Left ventricle myocardium superior (tissue), 1 donor: ENCODE measurements at regions not wholly inside any gene's neighbourhood (a gene's known extent, or its start where the extent isn't known, plus 50 kb on each side); places are given as distances from the start of the nearest gene placed in this dataset.
"Not testable (repeated sequence)": the region's sequence is repeated elsewhere in the genome, so short reads cannot be mapped to it uniquely, and the experiment has no call there.

ENCODE experiments used
- ATAC-seq: fragments of 200-7000 bp; cut with Tn5 transposase; one replicate; pipeline ENCODE4 v1.9.1; 2020; ENCODE audit warnings: mild to moderate bottlenecking, moderate library complexity
- DNase-seq: peaks from one replicate; pipeline ENCODE4 v3.0.0-alpha.2; 2020
- intact Hi-C: fragments of 100-400 bp; cut with micrococcal nuclease; formaldehyde crosslinking; loops from one replicate; pipeline ENCODE4 v1.11.0; 2022
- donor health status: DM: no; HTN: yes; CAD: no; lungs with severe emphysema.

DNA sequence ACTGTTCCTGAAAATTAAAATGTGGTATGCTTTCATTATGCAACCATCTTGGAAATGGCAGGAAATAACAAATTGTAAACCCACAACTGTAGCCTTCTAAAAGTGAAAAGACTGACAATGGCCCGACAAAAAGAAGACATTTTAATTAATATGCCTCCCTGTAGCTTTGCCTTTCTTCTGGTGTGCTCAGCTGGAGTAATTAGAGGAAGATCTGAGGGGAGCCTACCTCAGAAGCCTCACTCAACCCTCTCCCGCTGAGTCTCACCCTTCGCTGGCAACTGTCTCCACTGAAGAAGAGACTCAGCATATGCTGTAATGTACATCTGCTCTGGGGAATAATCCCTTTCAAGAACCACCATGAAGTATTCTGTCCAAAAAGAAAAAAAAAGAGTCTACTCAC, 104.7 kb upstream of the SETMAR start:
- intact Hi-C loops: no loop called here
- ATAC-seq: no peak
- no peak for DNase-seq

DNA sequence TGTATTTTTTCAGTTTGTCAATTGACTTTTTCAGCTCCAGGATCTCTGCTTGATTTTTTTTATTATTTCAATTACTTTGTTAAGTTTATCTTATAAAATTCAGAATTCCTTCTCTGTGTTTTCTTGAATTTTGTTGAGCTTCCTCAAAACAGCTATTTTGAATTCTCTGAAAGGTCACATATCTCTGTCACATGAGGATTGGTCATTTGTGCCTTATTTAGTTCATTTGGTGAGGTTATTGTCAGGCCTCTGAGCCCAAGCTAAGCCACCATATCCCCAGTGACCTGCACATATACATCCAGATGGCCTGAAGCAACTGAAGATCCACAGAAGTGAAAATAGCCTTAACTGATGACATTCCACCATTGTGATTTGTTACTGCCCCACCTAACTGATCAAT, 98.4 kb upstream of the SETMAR start:
- ATAC-seq, DNase-seq, intact Hi-C loops: not testable (repeated sequence)

DNA sequence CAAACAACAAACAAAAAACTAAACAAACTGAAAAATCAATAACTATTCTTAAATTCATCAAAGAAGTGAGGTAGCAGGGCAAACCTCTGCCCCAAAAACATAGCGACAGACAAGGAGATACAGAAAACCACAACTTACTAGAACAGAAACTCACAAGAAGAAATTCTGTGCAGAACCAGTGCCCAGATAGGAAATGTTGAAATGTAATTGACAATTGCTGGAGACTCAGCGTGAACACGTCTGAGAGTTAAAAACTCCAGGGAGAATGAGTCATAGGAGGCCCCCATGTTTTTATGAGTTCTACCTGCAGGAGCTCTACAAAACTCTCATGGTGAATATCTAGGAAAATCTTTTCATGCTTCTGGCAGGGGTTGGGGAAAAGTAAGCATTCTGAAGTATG, 95.5 kb upstream of the SETMAR start:
- no peak for DNase-seq
- intact Hi-C loops: no loop called here
- no peak for ATAC-seq

DNA sequence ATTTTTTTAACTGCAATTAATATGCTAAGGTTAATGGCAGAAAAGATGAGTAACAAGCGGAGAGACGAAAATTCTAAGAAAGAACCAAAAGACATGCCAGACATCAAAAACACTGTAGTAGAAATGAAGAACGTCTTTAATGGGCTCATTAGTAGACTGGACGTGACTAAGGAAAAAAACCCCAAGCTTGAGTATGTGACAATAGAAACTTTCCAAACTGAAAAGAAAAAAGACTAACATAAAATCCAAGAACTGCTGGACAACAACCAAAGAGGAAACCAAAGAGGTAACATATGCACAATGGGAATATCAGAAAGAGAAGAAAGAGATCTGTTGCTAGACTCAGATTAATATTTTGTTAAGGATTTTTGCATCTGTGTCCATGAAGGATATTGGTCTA, 94.6 kb upstream of the SETMAR start:
- ATAC-seq: no peak
- intact Hi-C loops: no loop called here
- DNase-seq: no peak

DNA sequence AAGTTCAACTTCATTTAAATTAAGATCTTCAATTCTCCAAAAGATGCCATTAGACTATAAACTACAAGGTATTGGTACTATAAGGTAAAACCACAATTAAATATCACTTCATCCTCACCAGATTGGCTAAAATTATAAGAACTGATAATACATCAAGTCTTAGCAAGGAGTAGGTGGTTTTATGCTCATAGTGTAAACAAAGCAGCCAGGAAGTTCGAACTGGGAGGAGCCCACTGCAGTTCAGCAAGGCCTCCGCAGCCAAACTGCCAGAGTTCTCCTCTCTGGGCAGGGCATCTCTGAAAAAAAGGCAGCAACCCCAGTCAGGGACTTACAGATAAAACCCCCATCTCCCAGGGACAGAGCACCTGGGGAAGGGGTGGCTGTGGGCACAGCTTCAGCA, 91.6 kb upstream of the SETMAR start:
- intact Hi-C loops: no loop called here
- DNase-seq: no peak
- ATAC-seq: no peak

DNA sequence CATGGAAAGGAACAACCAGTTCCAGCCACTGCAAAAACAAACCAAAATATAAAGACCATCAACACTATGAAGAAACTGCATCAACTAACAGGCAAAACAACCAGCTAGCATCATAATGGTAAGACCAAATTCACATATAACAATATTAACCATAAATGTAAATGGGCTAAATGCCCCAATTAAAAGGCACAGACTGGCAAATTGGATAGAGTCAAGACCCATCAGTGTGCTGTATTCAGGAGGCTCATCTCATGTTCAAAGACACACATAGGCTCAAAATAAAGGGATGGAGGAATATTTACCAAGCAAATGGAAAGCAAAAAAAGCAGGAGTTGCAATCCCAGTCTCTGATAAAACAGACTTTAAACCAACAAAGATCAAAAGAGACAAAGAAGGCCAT, 89.7 kb upstream of the SETMAR start:
- intact Hi-C loops, ATAC-seq, DNase-seq: not testable (repeated sequence)

DNA sequence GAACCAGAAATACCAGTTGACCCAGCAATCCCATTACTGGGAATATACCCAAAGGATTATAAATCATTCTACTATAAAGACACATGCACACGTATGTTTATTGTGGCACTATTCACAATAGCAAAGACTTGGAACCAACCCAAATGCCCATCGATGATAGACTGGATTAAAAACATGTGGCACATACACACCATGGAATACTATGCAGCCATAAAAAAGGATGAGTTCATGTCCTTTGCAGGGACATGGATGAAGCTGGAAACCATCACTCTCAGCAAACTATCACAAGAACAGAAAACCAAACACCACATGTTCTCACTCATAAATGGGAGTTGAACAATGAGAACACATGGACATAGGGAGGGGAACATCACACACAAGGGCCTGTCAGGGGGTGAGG, 86.2 kb upstream of the SETMAR start:
- ATAC-seq, DNase-seq, intact Hi-C loops: not testable (repeated sequence)

DNA sequence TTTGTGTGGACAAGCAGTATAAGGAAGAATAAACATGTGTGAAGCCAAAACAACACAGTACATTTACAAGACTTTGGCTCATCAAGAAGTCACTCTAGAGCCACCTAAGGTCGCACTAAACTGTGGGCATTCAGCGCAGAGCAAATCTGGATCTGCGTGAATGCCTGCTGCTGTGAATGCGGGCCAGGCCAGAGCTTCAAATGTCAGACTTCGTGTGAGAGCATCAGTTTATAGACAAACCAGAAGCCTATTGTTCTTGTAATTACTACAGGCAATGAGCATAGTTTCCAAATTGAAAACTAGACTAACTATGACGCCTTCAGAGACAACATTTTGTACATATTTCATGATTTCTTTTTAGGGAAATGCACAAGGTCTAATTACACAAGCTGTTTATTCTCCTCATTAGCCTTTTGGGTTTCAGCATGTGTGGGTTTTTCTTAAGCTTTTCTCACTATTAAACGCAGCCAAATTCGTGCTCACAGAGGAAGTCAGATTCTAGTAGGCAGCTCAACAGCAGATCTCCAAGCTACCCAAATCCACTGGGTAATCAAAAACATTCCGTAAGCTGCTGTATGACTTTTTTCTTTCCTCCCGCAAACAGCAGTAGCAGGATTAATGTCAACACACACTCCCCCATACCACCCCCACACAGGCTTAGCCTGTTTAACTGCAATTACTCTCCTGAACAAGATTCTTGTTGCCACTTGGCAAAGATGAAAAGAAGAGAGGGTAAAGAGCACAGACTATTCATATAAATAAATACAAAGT, 84.5 kb upstream of the SETMAR start:
- ATAC-seq (no peak), DNase-seq (no peak)
- intact Hi-C loops: no loop called here

DNA sequence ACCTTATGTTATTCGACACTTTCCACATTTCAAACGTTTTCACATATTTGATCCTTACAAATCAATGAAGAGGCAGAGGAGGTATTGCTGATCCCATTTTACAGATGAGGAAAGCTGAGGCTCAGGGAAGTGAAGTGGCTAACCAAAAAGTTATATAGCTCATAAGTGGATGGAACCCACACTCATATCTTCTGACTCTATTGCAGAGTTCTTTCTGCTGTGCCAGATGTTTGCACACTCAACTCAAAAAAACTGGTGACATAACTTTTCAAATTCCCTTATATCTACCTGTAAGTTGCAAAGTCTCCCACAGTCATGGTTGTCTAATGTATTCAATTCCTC, 84.0 kb upstream of the SETMAR start:
- intact Hi-C loops: no loop called here
- no peak for ATAC-seq
- DNase-seq: no peak

DNA sequence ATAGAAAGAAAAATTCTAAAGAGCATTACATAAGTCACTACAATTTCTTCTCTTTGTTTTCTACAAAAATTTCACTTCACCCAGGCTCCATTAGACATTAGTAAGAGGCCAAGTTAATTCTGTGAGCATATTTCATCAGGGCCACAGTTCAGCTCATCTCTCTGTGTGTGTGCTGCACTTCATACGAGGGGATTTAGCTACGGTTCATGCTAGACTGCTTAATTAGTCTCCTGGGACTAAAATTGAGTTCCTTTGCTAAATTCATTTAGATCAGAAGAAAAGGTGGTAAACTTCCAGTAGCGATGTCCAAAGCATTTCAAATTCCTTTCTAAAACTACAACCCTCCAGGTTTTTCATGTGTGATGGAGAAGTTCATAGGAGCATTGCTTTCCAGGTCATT, 83.1 kb upstream of the SETMAR start:
- intact Hi-C loops: no loop called here
- ATAC-seq (no peak), DNase-seq (no peak)

DNA sequence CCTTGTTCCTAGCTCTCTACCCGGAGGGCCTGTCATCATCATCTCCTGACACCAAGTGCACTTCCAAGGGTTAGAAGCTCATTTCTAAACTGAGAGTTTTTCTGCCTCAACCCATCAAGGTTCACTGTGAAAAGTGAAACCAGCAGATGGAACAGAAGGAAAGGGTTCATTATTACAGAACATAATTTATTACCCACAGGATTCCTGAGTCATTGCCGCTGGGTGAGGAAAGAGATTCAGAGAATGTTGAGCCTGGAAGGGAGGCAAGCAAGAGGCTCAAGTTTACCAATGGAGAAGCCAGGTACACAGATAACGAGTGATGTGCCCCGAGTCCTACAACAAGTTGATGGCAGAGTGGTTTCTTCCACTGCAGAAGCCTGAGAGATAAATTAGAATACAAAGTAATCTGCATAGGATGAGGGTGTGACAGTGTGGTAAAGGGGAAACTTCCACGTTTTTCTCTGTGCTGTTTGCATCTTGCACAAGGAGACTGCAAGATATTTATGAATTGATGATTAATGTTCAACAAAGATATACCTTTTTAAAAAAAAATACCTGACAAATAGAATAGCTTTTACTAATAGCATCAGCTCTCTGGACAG, 80.5 kb upstream of the SETMAR start:
- intact Hi-C loops: no loop called here
- no peak for DNase-seq
- no peak for ATAC-seq

DNA sequence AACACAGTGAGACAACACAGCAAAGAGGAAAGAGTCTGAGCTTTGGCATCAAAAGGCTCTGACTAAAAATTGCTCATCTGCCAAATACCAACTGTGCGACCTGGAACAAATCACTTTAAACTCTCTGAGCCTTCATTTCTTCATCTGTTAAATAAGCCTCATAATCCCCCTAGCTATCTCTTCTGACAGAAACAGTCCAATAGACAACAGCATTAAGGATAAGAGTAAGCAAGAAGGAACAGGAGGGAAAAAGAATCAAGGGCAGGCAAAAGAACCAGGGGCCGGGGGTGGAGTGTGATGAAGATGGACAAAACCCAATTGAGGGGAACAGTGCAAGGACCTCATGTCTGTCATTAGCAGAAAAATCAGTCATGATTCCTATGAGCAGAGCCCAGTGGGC, 79.4 kb upstream of the SETMAR start:
- intact Hi-C loops: no loop called here
- DNase-seq (no peak), ATAC-seq (no peak)

DNA sequence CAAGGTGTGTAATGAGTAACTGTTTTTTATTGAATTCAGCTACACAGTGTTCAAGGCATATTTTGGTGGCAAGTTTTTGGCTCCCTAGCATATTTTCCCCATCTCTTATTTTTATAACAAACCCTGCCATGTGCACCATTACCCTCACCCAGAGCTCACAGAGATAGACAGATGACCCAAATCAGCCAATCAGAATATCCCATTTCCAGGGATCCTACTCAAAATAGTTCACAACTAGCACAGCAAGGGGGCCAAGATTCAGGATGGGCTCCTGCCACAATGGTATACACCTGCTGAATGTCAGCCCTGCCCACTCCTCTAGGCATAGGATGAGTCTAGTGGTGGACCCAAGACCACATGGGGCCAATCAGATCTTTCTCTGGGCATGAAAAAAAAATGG, 78.8 kb upstream of the SETMAR start:
- intact Hi-C loops: no loop called here
- ATAC-seq (no peak), DNase-seq (no peak)

DNA sequence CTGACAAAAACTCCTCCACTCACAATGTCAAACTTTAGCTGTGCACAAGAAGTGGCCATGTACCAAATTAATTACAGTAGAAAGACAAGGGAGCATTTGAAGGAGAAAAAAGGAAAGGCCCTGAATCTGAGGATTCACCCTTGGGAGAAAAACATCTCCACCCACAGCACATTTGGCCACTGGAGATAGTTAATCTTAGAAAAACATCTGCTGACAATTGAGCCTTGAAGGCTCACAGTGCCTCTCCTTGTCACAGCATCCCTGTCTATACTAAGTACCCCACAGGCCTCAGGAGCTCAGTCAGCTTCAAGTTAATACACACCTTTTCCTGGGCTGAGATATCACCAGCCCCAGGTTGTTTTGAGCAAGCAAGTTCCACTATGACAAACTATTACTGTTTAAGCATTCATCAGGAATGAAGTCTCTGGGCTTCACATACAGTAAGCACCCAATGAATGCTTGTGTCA, 78.1 kb upstream of the SETMAR start:
- DNase-seq (no peak), ATAC-seq (no peak)
- intact Hi-C loops: no loop called here

DNA sequence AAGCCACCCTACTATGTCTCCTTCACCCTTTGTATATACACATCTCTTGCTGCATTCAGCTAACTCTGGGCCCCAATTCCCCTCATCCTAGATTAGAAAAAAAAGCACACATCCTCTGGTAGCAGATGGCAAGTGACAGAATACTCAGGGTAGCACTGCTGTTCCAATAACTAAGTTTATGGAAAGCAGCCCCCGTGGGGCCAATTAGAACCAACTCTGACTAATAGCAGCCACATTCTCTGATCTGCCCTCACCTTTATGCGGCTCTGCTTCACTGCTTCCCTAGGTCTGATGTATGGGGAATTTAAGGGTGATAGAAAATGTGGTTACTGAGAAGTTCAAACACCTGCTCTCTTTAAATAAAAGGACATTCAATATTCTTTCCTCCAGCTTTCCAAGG, 74.9 kb upstream of the SETMAR start:
- ATAC-seq: no peak
- intact Hi-C loops: no loop called here
- DNase-seq: no peak

DNA sequence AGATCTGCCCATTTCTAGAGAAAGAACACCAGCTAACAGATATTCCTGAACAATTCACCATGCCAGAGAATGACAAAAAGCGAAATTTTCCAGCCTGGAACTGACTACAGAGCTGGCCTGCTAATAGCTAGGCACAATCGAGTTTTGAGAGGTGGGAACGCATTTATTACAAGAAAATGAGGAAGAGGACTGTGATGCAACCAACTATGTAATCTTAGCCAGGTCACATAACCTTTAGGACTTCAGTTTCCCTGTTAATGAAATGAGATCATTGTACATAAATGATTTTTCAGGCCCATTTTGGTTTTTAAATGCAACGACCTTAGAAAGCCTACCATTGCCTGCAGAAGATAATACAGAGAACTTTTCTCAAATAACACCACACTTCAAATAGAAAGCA, 72.1 kb upstream of the SETMAR start:
- ATAC-seq (no peak), DNase-seq (no peak)
- intact Hi-C loops: no loop called here

DNA sequence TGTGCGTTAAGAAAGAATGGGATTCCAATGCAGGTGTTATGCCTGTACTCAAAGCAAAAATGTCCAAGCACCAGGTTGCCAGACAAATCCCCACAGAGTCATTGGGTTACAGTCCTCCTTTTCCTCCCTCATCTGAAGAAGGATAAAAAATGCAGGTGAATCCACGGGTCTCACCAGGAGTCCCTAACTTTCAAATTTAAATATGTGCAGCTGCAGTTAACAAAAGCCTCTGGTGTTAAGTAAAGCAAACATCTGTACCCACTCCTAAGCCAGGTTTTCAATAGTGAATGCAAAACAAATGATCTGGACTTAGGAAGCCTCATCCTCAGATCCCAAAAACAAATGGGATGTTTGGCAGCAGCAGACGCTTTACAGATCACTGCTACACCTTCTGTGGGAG, 70.4 kb upstream of the SETMAR start:
- ATAC-seq (no peak), DNase-seq (no peak)
- intact Hi-C loops: no loop called here

DNA sequence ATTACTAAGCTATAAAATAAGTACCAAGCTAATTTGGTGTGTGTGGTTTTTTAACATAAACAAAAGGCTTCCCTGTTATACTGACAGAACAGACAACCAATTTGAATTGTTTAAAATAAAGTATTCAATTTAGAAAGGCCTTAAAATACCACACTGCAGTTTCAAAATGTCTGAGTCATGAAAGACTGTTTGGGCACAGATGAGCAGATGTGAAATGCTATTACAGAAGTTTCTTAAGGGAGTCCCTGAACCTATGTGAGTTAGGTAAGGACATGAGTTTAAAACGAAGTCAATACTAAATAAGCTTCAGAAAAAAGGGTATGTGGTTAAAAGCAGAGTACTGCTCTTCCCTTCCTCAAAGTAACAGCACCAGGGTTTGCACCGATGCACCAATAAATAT, 69.7 kb upstream of the SETMAR start:
- intact Hi-C loops: no loop called here
- ATAC-seq: no peak
- no peak for DNase-seq

DNA sequence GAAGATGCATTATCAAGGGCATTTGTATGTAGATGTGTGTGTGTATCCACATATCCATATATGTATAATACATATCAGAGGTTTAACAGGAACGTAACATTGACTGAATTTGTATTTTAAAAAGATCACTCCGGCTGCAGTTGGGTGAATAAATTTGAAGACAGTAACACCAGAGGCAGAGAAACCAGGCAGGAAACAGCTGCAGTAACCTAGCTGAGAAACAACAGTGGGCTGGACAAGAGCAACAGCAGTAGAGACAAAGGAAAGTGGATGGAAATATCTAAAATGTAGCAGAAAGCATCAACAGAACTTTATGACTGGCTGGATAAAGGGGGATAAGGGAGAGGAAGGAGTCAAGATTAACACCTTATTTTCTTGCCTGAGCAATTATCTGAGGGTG, 68.3 kb upstream of the SETMAR start:
- DNase-seq (no peak), ATAC-seq (no peak)
- intact Hi-C loops: no loop called here

DNA sequence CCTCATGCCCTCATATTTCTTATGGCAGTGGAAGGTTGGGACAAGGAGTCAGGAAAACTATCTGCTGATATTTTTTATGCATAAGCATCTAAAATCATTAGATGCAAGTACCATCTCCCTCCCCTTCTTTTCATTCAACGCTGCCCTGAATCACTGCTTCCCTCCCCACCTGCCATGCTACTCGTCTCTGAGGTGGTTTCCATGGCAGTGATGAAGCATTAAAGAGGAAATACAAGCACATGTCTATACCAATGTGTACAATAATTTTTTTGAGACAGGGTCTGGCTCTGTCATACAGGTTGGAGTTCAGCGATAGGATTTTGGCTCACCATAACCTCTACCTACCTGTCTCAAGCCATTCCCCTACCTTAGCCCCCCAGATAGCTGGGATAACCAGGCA, 67.5 kb upstream of the SETMAR start:
- ATAC-seq: no peak
- no peak for DNase-seq
- intact Hi-C loops: no loop called here

DNA sequence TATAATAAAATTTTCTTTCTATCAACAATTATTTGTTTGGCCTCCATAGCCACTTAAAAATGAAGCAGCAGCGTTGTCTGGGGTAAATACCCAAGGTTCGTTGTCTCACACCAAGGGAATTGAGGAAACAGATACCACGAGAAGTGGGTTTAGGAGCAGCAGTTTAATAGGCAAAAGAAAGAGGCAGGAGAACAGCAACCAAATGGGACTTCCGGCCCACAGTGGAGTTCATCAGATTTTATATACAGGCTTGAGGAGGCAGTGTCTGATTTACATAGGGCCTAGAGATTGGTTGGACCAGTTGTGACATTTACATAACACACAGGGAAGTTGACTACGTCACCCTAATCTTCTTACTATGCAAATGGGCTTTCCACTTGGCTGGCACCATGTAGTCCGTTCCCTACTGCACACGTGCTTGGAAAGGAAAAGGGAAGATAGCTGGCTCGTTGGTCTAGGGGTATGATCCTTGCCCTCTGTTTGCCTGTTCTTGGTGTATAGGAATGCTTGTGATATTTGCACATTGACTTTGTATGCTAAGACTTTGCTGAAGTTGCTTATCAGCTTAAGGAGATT, 61.5 kb upstream of the SETMAR start:
- intact Hi-C loops: no loop called here
- no peak for ATAC-seq

More for the DNA sequence above, 61.5 kb upstream of the SETMAR start:
- no peak for DNase-seq
